GM18873 (cell line): ENCODE measurements at regions not wholly inside any gene's neighbourhood (a gene's known extent, or its start where the extent isn't known, plus 50 kb on each side); places are given as distances from the start of the nearest gene placed in this dataset.

Experiments used
- ATAC-seq: cut with Tn5 transposase; IDR thresholded peaks from one replicate; pipeline ENCODE4 v1.9.1; 2021; ENCODE audit warnings: mild to moderate bottlenecking, moderate library complexity, moderate number of reproducible peaks; ENCODE audit not compliant: unreplicated experiment, low FRiP score

- ATAC-seq = no peak
These were observed 470.5 kb downstream of the SOX6 start for GRCh38 chr11:15885854-15886253.

GRCh38 chr11:15886299-15886698 lies 470.0 kb downstream of the SOX6 start:
- ATAC-seq = no peak

- ATAC-seq = no peak
These were observed 469.5 kb downstream of the SOX6 start for GRCh38 chr11:15886866-15887265.

- no peak for ATAC-seq
These were observed 467.6 kb downstream of the SOX6 start for GRCh38 chr11:15888556-15889345.

- ATAC-seq = no peak
These were observed 466.8 kb downstream of the SOX6 start for GRCh38 chr11:15889363-15890030.

DNA sequence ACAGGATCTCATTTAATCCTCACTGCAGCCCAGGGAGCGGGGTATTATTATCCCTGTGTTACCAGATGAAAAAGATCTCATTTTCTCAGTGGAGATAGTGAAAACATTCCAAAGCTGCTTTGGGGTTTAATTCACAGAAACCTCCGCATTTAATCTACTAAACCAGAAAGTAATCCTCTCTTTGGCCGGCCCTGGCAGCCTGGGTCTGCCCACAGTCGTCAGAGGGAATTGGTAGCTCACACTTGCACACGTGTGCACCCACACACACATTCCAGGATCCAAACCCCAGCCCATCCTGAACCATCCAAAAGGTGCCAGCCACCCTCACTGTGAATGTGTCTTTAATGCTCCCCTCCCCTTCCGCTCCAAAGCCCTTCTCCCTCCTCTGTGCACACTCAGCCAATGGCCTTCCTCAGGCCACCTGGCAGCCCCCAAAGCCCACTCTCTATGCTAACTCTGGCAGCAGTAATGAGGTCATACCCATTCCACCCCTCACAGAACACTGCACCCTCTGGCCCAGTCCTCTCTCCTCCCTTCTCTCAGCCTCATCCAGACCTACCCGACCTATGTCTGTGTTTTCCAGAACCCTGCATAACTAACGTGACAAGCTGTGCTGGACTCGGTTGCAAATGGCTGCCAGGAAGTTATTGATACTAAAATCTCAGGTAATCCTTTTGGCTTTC lies 466.2 kb downstream of the SOX6 start:
- no peak for ATAC-seq

GRCh38 chr11:15893080-15893492 lies 463.3 kb downstream of the SOX6 start:
- no peak for ATAC-seq

GRCh38 chr11:15896026-15896425 lies 460.3 kb downstream of the SOX6 start:
- no peak for ATAC-seq

DNA sequence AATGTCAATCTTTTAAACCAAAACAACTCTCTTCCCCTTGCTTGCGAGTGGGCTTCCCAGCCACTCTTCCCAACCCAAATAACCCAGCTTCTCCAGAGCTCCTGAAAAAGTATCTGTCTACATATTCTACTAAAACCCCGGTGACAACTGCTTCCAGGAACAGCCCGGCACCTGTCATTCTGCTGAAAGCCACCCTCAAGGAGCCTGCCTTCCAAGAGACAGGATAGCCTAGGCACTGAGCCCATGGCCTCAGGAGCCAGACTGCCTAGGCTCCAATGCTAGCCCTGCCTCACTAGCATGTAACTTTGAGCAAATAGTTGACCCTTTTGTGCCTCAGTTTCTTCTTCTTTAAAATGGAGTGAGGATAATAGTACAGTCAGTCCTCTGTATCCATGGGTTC lies 459.8 kb downstream of the SOX6 start:
- ATAC-seq = no peak

DNA sequence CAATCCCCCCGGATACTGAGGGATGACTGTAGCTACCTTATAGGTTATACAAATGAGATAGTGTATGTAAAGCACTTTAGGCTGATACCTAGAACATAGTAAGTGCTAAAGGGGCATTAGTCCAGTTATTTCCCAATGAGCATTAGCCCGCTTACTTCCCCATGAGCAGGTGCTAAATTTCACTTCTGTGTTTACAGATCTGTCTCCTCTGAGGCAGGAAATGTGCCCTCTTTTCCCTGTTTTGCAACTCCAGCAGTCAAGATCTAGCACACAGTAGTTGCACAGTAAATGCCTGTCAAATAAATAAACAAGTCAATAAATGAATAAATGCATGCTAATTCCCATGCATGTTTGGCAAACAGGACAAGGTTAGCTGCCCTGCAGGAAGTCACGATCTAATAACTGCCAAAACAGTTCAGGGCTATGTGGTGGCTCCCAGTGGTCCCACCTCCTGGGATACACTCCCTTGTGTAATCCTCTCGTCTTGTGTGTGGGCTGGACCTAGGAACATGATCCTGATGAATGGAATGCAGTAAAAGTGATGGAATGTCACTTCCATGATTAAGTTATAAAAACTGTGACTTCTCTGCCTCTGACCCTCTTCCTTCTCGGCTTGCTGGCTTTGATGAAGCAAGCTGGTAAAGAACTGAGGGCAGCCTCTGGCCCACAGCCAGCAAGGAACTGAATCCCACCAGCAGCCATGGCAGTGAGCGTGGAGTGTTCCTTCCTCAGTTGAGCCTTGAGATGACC lies 459.0 kb downstream of the SOX6 start:
- no peak for ATAC-seq

DNA sequence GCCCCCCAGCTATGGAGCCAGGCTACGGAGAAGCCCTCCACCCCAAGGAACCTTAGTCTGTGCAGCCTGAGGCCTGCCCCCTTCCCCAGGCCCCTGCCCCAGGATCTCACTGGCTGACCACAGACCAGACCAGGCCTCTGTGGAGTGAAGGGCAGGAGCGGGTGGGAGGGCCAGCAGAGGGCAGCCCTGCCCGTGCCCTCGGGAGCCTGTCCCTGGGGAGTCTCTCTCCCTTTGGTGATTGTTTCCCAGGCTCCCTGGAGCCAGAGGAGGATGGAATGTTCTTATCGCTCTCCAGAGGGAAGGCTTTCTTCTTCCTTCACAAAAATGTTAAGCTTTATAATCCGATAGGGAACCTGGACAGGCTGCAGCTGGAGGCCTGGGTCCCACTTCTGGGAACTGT lies 455.3 kb downstream of the SOX6 start:
- ATAC-seq = no peak

- no peak for ATAC-seq
These were observed 454.6 kb downstream of the SOX6 start for GRCh38 chr11:15901790-15902189.

DNA sequence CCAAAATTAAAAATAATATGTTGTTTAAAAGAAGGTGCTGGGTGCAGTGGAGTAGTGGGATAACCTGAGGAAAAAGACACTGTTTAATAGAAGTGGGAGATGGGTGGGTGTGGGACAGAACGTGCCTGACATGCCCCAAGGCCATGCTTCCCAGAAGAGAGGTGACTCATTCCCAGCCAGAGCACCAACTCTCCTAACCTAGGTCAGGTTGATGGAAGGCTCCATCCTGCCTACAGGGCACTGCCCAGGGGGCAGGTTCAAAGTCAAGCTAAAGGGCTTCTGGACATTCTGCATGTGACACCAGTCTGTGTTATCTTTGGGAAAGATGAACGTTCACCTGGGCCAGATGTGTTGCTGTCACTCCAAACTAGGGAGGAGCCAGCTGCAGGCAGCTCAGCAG lies 453.1 kb downstream of the SOX6 start:
- no peak for ATAC-seq

GRCh38 chr11:15905366-15906104 lies 450.8 kb downstream of the SOX6 start:
- ATAC-seq = no peak

GRCh38 chr11:15906481-15907035 lies 449.8 kb downstream of the SOX6 start:
- ATAC-seq = no peak

DNA sequence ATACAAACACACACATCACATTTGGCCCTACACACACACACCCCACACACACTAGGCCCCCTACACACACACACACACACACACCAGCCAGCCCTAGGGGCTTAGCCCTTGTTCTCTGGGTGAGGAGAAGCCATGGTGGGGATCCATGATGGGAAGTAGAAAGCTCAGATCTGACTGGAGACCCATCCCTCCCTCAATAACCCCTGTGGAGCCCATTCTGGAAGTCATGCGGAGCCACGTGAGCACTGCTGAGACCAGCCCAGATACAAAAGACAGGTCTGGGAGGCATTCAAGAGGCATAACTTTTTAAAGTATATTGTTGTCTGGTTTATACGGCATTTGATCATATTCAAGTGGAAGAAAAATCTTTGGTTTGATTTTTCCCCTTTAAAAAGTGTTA lies 448.5 kb downstream of the SOX6 start:
- no peak for ATAC-seq

- no peak for ATAC-seq
These were observed 446.3 kb downstream of the SOX6 start for GRCh38 chr11:15909937-15910598.

- ATAC-seq = no peak
These were observed 445.6 kb downstream of the SOX6 start for GRCh38 chr11:15910761-15911160.

- no peak for ATAC-seq
These were observed 444.8 kb downstream of the SOX6 start for GRCh38 chr11:15911377-15912044.
